ENCODE measurements at regions not wholly inside any gene's neighbourhood (a gene's known extent, or its start where the extent isn't known, plus 50 kb on each side); places are given as distances from the start of the nearest gene placed in this dataset.

DNA sequence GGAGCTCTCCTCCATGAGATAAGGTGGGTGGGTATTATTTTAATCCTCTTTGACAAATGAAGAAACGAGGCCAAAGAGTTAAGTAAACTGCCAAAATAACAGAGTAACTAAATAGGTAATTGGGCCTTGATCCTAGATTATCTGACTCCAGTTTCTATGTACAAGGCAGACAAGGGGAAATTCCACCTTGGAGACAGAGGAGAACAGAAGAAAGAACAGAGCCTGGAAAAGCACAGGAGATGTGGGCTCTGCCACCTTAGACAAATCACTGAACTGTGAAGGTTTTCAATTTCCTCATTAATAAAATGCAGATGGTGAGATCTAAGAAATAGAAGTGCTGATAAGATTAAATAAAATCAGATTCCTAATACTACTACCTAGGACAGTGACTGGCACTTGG, 310.2 kb upstream of the TLE3 start:
- no peak for TF ChIP-seq CTCF (IDR thresholded peaks at IDR 0.05)
- no peak for TF ChIP-seq POLR2A (IDR thresholded peaks at IDR 0.05)
